ENCODE measurements at regions not wholly inside any gene's neighbourhood (a gene's known extent, or its start where the extent isn't known, plus 50 kb on each side); places are given as distances from the start of the nearest gene placed in this dataset.
"Not testable (repeated sequence)": the region's sequence is repeated elsewhere in the genome, so short reads cannot be mapped to it uniquely, and the experiment has no call there.

- TF ChIP-seq POLR2A (IDR thresholded peaks at IDR 0.05; ENCODE audit: low read length): no peak
- no peak for TF ChIP-seq GATA1 (IDR thresholded peaks at IDR 0.05; ENCODE audit: low read depth, low read length)
- no peak for DNase-seq
Observed at GRCh38 chr2:122683018-122683417, 927.6 kb downstream of the TSN start.

- TF ChIP-seq POLR2A (IDR thresholded peaks at IDR 0.05; ENCODE audit: low read length) (no peak), GATA1 (IDR thresholded peaks at IDR 0.05; ENCODE audit: low read depth, low read length) (no peak)
Observed at GRCh38 chr2:122692400-122693083, 937.1 kb downstream of the TSN start.

GRCh38 chr2:122697415-122697814 lies 942.0 kb downstream of the TSN start:
- no peak for DNase-seq
- TF ChIP-seq GATA1 (IDR thresholded peaks at IDR 0.05; ENCODE audit: low read depth, low read length) (no peak), POLR2A (IDR thresholded peaks at IDR 0.05; ENCODE audit: low read length) (no peak)

More at GRCh38 chr2:122692400-122693083, 937.1 kb downstream of the TSN start:
- no peak for DNase-seq

GRCh38 chr2:122703676-122704075 lies 948.2 kb downstream of the TSN start:
- TF ChIP-seq POLR2A (IDR thresholded peaks at IDR 0.05; ENCODE audit: low read length) (no peak), GATA1 (IDR thresholded peaks at IDR 0.05; ENCODE audit: low read depth, low read length) (no peak)
- no peak for DNase-seq

- DNase-seq: no peak
- no peak for TF ChIP-seq POLR2A (IDR thresholded peaks at IDR 0.05; ENCODE audit: low read length)
- TF ChIP-seq GATA1 (IDR thresholded peaks at IDR 0.05; ENCODE audit: low read depth, low read length): no peak
Observed at GRCh38 chr2:122704109-122704563, 948.7 kb downstream of the TSN start.

GRCh38 chr2:122705746-122706145 lies 950.3 kb downstream of the TSN start:
- no peak for TF ChIP-seq POLR2A (IDR thresholded peaks at IDR 0.05; ENCODE audit: low read length)
- no peak for TF ChIP-seq GATA1 (IDR thresholded peaks at IDR 0.05; ENCODE audit: low read depth, low read length)

GRCh38 chr2:122706757-122707223 lies 951.3 kb downstream of the TSN start:
- no peak for TF ChIP-seq GATA1 (IDR thresholded peaks at IDR 0.05; ENCODE audit: low read depth, low read length)
- TF ChIP-seq POLR2A (IDR thresholded peaks at IDR 0.05; ENCODE audit: low read length): no peak
- no peak for DNase-seq

More at GRCh38 chr2:122705746-122706145, 950.3 kb downstream of the TSN start:
- DNase-seq: no peak

GRCh38 chr2:122707224-122707824 lies 951.9 kb downstream of the TSN start:
- DNase-seq: no peak
- TF ChIP-seq GATA1 (IDR thresholded peaks at IDR 0.05; ENCODE audit: low read depth, low read length) (no peak), POLR2A (IDR thresholded peaks at IDR 0.05; ENCODE audit: low read length) (no peak)

GRCh38 chr2:122710049-122710448 lies 954.6 kb downstream of the TSN start:
- TF ChIP-seq POLR2A (IDR thresholded peaks at IDR 0.05; ENCODE audit: low read length) (no peak), GATA1 (IDR thresholded peaks at IDR 0.05; ENCODE audit: low read depth, low read length) (no peak)
- DNase-seq: no peak

GRCh38 chr2:122713800-122714199 lies 958.3 kb downstream of the TSN start:
- DNase-seq: no peak
- TF ChIP-seq GATA1 (IDR thresholded peaks at IDR 0.05; ENCODE audit: low read depth, low read length) (no peak), POLR2A (IDR thresholded peaks at IDR 0.05; ENCODE audit: low read length) (no peak)

- not testable (repeated sequence) for DNase-seq
Observed at GRCh38 chr2:122720822-122721221, 965.4 kb downstream of the TSN start.

- no peak for DNase-seq
- TF ChIP-seq POLR2A (IDR thresholded peaks at IDR 0.05; ENCODE audit: low read length) (no peak), GATA1 (IDR thresholded peaks at IDR 0.05; ENCODE audit: low read depth, low read length) (no peak)
Observed at GRCh38 chr2:122734766-122735424, 979.4 kb downstream of the TSN start.

GRCh38 chr2:122736279-122736678 lies 980.8 kb downstream of the TSN start:
- TF ChIP-seq POLR2A (IDR thresholded peaks at IDR 0.05; ENCODE audit: low read length): no peak
- TF ChIP-seq GATA1 (IDR thresholded peaks at IDR 0.05; ENCODE audit: low read depth, low read length): no peak
- DNase-seq: no peak

GRCh38 chr2:122737429-122738077 lies 982.1 kb downstream of the TSN start:
- no peak for TF ChIP-seq GATA1 (IDR thresholded peaks at IDR 0.05; ENCODE audit: low read depth, low read length)
- no peak for TF ChIP-seq POLR2A (IDR thresholded peaks at IDR 0.05; ENCODE audit: low read length)
- DNase-seq: no peak
